ENCODE measurements at regions not wholly inside any gene's neighbourhood (a gene's known extent, or its start where the extent isn't known, plus 50 kb on each side); places are given as distances from the start of the nearest gene placed in this dataset.

DNA sequence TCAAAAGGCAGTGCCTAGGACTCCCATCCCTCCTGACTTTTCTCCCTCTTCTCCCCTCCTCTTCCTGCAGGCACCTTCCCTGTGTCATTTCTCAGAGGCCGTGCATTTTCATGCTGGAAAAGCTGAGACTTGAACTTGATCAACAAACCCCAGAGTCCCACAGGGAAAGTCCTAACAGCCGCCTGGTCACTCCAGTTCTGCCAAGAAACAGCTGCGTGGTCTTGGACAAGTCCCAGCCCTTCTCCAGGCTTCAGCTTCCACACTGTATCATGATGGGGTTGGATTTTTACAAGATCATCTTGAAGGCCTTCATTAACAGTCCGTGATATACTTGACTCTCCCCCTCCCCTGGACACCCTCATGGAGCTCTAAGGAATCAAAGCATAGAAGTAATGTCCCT lies 366.0 kb downstream of the BCOR start:
- TF ChIP-seq NR3C1 (CRISPR knock-in tag; IDR thresholded peaks at IDR 0.05): no peak
- TF ChIP-seq, protein P1, sequence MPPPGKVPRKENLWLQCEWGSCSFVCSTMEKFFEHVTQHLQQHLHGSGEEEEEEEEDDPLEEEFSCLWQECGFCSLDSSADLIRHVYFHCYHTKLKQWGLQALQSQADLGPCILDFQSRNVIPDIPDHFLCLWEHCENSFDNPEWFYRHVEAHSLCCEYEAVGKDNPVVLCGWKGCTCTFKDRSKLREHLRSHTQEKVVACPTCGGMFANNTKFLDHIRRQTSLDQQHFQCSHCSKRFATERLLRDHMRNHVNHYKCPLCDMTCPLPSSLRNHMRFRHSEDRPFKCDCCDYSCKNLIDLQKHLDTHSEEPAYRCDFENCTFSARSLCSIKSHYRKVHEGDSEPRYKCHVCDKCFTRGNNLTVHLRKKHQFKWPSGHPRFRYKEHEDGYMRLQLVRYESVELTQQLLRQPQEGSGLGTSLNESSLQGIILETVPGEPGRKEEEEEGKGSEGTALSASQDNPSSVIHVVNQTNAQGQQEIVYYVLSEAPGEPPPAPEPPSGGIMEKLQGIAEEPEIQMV (tag; conservative IDR thresholded peaks at IDR 0.05; ENCODE audit: low read depth): no peak
- TF ChIP-seq, protein P2, sequence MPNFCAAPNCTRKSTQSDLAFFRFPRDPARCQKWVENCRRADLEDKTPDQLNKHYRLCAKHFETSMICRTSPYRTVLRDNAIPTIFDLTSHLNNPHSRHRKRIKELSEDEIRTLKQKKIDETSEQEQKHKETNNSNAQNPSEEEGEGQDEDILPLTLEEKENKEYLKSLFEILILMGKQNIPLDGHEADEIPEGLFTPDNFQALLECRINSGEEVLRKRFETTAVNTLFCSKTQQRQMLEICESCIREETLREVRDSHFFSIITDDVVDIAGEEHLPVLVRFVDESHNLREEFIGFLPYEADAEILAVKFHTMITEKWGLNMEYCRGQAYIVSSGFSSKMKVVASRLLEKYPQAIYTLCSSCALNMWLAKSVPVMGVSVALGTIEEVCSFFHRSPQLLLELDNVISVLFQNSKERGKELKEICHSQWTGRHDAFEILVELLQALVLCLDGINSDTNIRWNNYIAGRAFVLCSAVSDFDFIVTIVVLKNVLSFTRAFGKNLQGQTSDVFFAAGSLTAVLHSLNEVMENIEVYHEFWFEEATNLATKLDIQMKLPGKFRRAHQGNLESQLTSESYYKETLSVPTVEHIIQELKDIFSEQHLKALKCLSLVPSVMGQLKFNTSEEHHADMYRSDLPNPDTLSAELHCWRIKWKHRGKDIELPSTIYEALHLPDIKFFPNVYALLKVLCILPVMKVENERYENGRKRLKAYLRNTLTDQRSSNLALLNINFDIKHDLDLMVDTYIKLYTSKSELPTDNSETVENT (CRISPR knock-in tag; IDR thresholded peaks at IDR 0.05): no peak
- TF ChIP-seq ZNF431 (CRISPR knock-in tag; IDR thresholded peaks at IDR 0.05): no peak
- no peak for TF ChIP-seq ADNP (tag; IDR thresholded peaks at IDR 0.05)
- TF ChIP-seq ZNF316 (IDR thresholded peaks at IDR 0.05): no peak
- TF ChIP-seq GATAD2A (IDR thresholded peaks at IDR 0.05): no peak
- TF ChIP-seq NCOA4 (IDR thresholded peaks at IDR 0.05; ENCODE audit: partially characterized antibody): no peak
- no peak for ATAC-seq
- Histone ChIP-seq H3K79me2 (ENCODE audit: control insufficient read depth, insufficient read depth, low read length) (no peaks in the 10 kb centered on the region), H3K4me1 (replicated peaks in 1 of 2; ENCODE audit: control insufficient read depth in 2 of 2, insufficient read depth in 2 of 2, low read length in 2 of 2) (peaks cover 8 to 9% of the 10 kb centered on the region in 2 experiments; a peak in 4 of 5 replicates), H3K4me3 (no peak overlapping the region), H3K36me3 (ENCODE audit: control insufficient read depth, insufficient read depth, low read length) (no peaks in the 10 kb centered on the region), H3K27ac (ENCODE audit: extremely low read depth, low read depth, low read length) (no peak overlapping the region), H3K9me1 (ENCODE audit: control insufficient read depth, insufficient read depth, low read length) (no peaks in the 10 kb centered on the region), H3K9me3 (replicated peaks; ENCODE audit: control insufficient read depth, insufficient read depth, low read depth, low read length) (no peaks in the 10 kb centered on the region), H4K20me1 (replicated peaks; ENCODE audit: control insufficient read depth, insufficient read depth, low read length) (no peaks in the 10 kb centered on the region), H3K4me2 (ENCODE audit: insufficient read depth, low read length) (no peak overlapping the region), H3K9ac (ENCODE audit: insufficient read depth in 1 of 2, low read depth in 2 of 2, low read length in 2 of 2) (no peak overlapping the region), H3K27me3 (ENCODE audit: control insufficient read depth in 2 of 2, insufficient read depth in 2 of 2, low read length in 2 of 2) (no peaks in the 10 kb centered on the region), H2AFZ (ENCODE audit: low read depth, low read length) (no peak overlapping the region)
- no peak for FAIRE-seq
- in situ Hi-C loops (cut with MboI) (no loop called here), intact Hi-C loops (cut with micrococcal nuclease) (loop anchor here (10.0 kb wide), 3 partner anchors 77 to 373 kb away; no protein-coding TSS in a partner anchor)
- DNase-seq (ENCODE audit: extremely low read depth in 1 of 4, low spot score in 3 of 4): no peak
- POLR2A ChIA-PET: interaction anchor here (0.9 kb wide), 1 partner anchor 445 kb away, joined by 4 read pairs; no protein-coding TSS in a partner anchor
- CTCF ChIA-PET (ENCODE audit: low intra/inter-chr PET ratio): no interaction called here
- BruUV-seq (replicated peaks): no TSS peak
- 39% methylated on average over 3 of the region's 4 CpGs for WGBS (ENCODE audit: insufficient coverage, low coverage, missing lambda C conversion rate)
